ENCODE measurements at regions not wholly inside any gene's neighbourhood (a gene's known extent, or its start where the extent isn't known, plus 50 kb on each side); places are given as distances from the start of the nearest gene placed in this dataset.
"Not testable (repeated sequence)": the region's sequence is repeated elsewhere in the genome, so short reads cannot be mapped to it uniquely, and the experiment has no call there.

DNA sequence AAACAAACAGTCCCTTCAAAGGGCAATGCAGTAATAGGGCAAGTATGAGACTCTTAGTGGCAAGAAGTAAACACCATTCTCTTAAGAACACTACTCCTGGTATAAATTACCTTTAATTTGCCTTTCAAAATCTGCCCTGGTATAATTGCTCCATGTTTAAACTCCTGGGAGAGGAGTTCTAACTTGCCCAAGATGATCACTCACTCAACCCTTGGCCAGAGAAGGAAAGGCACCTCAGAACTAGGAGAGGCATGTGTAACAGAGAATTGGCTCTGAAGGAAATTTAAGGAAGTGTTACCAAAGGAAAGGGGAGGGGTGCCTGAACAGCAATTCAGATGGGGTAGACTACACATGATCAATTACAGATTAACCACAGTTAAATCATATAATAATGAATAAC is 1173.6 kb upstream of the SORCS1 start:
- no peak overlapping the region for H3K27ac ChIP-seq
- TF ChIP-seq, protein P1, sequence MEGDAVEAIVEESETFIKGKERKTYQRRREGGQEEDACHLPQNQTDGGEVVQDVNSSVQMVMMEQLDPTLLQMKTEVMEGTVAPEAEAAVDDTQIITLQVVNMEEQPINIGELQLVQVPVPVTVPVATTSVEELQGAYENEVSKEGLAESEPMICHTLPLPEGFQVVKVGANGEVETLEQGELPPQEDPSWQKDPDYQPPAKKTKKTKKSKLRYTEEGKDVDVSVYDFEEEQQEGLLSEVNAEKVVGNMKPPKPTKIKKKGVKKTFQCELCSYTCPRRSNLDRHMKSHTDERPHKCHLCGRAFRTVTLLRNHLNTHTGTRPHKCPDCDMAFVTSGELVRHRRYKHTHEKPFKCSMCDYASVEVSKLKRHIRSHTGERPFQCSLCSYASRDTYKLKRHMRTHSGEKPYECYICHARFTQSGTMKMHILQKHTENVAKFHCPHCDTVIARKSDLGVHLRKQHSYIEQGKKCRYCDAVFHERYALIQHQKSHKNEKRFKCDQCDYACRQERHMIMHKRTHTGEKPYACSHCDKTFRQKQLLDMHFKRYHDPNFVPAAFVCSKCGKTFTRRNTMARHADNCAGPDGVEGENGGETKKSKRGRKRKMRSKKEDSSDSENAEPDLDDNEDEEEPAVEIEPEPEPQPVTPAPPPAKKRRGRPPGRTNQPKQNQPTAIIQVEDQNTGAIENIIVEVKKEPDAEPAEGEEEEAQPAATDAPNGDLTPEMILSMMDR (conservative IDR thresholded peaks at IDR 0.05): no peak

DNA sequence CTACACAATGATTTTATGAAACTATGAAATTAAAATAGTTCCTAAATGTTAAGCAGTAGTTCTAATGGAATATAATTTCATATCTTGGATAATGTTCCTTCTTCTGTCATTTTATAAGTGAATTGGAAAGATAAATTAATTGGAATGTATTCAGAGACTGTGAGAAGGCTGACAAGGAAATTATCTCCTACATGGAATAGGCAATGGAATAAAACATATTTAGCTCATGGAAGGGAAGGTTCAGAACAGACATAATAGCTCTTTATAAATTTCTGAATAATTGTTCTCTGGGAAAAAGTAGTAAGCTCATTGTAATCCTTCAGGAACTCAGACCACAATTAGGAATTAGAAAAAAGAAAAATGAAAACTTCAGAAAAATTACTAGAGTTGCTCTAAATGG is 1172.3 kb upstream of the SORCS1 start:
- H3K27ac ChIP-seq: no peak overlapping the region
- TF ChIP-seq, protein P1 (conservative IDR thresholded peaks at IDR 0.05): no peak

DNA sequence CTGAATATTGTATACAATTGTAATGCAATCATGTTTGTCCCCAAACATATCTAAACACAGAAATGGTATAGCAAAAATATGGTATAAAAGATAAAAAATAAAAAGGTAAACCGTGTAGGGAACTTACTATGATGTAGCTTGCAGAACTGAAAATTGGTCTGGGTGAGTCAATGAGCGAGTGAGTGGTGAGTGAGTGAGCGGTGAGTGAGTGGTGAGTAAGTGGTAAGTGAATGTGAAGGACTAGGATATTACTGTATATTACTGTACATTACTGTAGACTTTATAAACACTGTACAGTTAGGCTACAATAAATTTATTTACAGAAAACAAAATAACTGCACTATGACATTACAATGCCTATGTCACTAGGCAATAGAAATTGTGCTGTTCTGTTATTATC is 1163.2 kb upstream of the SORCS1 start:
- TF ChIP-seq, protein P1 (conservative IDR thresholded peaks at IDR 0.05): no peak
- no peak overlapping the region for H3K27ac ChIP-seq

DNA sequence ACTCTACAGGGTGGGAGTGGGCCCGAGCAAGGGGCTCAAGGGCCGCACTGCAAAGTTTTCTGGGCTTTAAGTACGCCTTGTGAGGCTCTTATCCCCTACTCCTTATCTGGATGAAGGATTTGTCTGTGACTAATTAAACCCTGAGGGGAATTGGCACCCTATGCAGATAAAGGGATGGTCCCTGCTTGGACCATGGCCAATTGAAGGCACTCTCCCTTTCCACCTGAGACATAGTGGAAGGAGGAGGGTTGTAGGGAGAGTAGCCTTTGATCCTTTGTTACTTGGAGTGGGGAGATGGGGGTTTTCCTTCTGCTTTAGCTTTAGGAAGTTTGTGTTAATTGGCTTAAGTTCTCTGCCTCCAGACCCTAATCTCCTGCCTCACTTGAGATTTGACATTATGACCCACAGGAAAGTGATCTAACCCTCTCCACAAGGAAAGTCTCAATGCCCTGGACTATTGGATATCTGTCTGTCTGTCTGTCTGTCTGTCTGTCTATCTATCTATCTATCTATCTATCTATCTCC is 1158.8 kb upstream of the SORCS1 start:
- H3K27ac ChIP-seq: no peak overlapping the region
- TF ChIP-seq, protein P1 (conservative IDR thresholded peaks at IDR 0.05): no peak

DNA sequence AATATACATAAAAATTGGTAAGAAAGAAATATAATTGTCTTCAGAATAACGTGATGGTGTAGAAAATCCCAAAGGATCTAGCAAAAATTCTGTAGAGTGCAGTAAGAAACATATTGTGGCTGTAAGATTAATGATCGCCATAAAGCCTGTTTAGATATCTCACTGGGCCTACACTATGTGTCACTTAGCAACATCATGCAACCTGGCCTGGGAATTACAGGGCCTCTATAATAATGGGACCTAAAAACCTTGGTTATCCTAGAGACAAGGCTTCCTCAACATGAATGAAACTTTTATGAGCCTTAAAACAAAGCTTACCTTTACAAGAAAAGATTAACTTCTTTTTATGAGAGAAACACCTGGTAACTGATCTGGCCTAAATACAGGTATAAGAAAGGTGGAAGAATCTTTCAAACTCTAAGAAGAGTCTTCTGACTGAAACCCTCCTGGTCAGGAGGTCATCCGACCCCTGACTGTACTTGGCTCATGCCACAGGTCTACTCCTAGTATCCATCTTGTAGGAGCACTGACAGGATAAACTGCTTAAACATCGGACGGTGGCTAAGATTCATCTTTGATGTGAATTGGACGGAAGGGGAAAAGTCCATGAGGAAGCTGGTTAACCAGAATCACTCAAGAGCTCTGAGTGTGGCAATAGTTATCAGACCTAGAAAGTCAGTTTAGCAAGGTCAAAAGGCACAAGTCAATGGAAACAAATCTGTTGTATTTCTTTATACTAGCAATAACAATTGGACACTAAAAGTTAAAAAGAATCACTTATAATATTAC is 1155.1 kb upstream of the SORCS1 start:
- no peak overlapping the region for H3K27ac ChIP-seq
- TF ChIP-seq, protein P1 (conservative IDR thresholded peaks at IDR 0.05): no peak

DNA sequence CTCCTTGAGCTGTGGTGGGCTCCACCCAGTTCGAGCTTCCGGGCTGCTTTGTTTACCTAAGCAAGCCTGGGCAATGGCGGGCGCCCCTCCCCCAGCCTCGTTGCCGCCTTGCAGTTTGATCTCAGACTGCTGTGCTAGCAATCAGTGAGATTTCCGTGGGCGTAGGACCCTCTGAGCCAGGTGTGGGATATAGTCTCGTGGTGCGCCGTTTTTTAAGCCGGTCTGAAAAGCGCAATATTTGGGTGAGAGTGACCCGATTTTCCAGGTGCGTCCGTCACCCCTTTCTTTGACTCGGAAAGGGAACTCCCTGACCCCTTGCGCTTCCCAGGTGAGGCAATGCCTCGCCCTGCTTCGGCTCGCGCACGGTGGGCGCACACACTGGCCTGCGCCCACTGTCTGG is 1151.1 kb upstream of the SORCS1 start:
- H3K27ac ChIP-seq: not testable (repeated sequence)

DNA sequence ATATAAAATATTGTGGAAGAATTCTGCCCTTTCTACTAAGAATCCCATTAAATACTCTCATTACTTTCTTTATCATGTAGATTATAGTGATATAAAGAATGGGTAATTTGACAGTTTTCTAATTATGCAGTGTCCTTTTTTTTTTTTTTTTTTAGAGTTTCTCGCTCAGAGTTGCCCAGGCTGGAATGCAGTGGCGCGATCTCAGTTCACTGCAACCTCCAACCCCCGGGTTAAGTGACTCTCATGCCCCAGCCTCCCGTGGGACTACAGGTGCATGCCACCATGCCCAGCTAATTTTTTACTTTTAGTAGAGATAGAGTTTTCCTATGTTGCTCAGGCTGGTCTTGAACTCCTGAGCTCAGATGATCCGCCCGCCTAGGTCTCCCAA is 1143.4 kb upstream of the SORCS1 start:
- TF ChIP-seq, protein P1 (conservative IDR thresholded peaks at IDR 0.05): no peak
- H3K27ac ChIP-seq: no peak overlapping the region

DNA sequence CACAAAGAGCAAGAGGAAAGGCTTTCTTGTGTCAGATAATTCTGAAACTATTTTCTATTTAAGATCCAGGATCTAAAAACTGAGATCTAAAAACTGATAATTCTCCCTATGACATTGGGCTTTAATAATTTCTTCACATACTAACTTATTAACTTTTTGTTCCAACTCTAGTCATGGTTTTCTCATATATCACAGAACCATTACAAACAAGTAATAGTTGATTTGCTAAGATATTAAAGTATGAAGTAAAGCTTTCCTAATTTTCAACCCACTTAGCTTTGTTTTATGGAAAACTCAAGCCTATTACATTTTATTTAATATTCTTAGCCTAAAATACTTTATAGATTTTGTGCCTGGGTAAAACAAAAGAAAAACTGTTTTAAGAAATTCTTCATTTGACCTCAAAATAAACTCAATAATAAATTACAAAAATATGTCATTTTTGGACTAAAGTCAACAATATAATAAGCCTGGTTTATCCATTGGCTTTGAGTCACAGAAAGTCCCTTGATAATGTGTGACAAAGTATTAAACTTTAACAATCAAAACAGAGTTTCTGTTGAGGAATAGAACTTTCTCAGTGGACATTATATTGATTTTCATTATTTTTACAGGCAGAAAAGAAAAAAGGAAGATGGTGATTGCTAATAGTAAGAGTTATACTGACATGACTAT is 1142.9 kb upstream of the SORCS1 start:
- H3K27ac ChIP-seq: no peak overlapping the region
- TF ChIP-seq, protein P1 (conservative IDR thresholded peaks at IDR 0.05): no peak

Data from VCaP (cell line).